ENCODE measurements at regions not wholly inside any gene's neighbourhood (a gene's known extent, or its start where the extent isn't known, plus 50 kb on each side); places are given as distances from the start of the nearest gene placed in this dataset.

DNA sequence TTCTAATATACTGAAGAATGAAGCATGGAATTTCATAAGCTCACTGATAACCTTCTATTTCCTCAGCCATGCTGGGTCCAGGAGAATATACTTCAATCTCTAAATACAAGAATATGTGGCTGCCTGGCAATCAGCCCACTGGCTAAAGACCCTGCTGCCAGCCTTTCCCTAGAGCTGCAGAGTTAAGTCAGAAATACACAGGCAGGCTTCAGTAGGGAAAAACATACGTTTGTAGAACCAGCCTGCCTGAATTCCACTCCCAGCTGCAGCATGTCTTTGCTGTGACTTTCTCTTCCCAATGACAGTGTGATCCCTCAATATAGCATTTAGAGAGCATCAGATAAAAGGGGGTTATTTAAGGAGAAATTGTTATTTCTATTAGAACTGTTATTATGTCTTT, 289.1 kb downstream of the PCDH19 start:
- DNase-seq (ENCODE audit: low spot score), result no peak

DNA sequence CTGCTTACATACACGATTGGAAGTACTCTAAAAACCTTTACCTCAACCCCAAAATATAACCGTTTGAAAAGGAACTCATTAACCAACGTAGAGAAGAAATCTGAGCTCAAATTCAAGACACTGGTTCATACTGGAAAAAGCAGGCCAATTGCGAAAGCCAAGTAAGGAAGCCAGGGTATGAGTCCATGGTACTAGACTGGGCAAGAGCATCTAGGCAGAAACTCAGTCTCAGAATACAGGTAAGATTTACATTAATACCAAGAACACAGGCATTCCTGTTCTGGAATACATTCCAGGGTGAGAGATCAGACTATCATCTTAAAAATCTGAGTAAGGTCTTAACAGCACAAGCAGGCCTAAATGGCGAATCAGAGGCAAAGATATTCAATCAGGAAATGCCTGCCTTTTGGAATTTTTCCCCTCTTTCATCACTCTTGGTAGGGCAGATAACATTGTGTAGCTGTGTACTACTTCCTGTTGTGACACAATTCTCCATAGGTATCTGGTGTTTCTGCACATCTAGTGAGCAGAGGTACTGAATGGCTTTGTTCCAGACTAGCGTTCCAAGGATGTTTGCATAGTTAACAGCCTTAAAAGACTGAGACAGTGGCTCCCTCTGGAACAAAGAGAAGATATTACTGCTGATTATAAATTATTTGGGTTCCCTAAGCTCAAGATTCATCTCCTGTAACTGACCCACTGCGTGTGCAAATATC, 311.3 kb downstream of the PCDH19 start:
- DNase-seq (ENCODE audit: low spot score), result peak; percentile 24

DNA sequence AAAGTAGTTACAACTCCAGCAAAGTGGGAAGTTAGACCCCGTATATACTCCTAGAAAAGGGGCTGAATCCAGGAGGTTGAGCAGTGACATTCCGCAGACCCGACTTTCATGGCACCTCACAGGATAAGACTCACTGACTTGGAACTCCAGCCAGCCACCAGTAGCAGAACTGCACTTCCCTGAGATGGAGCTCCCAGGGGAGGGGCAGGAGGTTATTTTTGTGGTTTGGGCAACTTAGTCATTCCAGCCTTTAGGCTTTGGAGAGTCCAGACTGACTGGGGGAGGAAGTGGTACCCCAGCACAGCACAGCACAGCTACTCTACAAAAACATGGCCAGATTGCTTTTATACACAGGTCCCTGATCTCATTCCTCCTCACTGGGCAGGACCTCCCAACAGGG, 319.1 kb downstream of the PCDH19 start:
- peak; percentile 44 for DNase-seq (ENCODE audit: low spot score)

DNA sequence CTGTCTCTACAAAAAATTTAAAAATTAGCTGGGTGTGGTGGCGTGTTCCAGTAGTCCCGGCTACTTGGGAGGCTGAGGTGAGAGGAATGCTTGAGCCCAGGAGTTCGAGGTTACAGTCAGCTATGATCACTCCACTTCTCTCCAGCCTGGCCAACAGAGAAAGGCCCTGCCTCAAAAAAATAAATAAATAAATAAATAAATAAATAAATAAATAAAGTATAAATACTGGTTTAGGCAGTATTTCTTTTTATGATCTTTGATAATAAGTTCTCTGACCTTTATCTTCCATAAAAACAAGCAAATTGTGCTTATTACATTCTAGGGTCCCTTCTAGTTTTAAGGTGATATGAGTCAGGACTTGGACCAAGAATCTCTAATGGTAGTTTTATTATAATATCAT, 320.3 kb downstream of the PCDH19 start:
- DNase-seq (ENCODE audit: low spot score), result no peak

DNA sequence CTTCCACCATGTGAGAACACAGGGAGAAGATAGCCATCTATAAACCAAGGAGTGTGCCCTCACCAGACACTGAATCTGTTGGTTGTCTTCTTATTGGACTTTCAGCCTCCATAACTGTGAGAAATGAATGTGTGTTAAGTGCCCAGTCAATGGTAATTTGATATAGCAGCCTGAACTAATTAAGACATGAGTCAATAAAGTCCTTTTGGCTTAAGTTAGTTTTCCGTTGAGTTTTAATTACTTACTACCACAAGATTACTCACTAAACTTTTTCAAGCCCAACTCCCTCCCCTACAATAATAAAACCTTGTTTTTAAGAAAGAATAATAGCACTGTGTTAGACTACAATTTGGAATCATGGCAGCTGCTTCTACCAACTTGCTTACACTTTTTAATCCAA, 324.2 kb downstream of the PCDH19 start:
- no peak for DNase-seq (ENCODE audit: low spot score)

DNA sequence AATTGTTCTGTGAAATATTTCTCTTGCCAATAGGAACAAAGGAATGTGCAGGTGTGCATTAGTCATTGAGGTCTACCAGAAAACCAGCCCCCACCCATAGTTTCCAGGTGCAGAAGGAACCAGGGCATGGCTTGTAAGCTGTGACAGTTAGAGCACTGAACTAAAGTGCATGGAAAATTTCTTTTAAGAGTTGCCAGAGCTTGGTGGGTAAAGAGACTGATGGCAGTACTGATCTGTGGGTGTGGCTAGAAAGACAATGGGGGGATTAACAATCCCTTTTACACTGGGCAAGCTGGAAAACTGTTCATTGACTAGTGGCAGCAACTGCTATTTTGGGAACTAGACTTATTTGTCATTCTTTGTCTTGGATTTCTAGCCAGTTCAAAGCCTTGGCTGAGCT, 326.9 kb downstream of the PCDH19 start:
- no peak for DNase-seq (ENCODE audit: low spot score)

DNA sequence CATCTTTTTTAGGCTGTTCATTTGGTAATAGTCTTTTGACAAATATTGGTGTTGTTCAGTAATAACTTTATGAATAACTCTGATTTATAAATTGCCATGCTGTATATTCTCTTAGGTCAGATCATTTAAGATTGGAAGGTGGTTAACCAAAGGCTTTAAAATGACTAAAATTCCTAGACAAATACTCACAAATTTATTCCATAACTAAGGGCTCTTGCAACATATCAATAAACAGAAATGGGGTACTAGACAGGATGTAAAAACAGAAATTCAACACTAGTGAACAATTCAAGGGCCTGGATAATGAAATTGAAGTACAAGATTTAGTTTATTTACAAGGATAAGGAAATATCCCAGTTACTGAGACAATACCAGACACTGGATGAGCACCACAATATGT, 328.6 kb downstream of the PCDH19 start:
- DNase-seq (ENCODE audit: low spot score), result no peak

DNA sequence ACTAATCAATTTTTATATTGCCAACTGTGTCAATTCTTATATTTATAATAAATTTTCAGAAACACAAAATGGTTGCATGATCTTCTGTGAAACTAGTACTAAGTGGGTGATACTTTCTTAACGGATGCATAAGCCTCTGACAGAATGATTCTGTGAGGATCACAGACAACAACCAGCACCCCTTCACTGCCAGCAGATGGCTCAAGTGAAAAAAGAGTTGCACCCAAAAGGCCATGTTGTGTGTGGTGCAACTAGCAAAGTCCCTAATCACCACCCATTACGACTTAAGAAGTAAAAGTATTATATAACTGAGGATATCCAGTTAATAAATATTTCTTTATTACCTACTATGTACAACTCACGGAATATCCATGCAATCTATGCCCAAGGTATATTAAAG, 334.0 kb downstream of the PCDH19 start:
- DNase-seq (ENCODE audit: low spot score), result no peak

DNA sequence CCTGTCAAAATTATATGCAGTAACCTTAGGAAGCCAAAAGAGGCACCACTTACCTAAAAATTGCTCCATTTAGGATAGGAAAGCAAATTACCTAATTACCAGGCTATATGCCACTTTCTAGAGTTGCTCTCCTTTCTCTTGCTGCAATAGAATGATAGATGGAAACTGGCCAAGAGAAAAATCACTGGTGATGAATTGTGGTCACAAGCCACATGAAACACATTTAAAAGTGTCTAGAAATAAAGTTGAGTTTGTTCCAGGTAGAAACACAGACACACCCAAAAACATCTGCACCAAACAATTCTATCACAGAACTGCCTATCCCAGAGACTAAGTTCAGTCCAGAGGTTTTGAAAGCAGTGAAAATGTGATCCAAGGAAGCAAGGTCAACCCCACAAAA, 337.7 kb downstream of the PCDH19 start:
- DNase-seq (ENCODE audit: low spot score), result peak; percentile 4

DNA sequence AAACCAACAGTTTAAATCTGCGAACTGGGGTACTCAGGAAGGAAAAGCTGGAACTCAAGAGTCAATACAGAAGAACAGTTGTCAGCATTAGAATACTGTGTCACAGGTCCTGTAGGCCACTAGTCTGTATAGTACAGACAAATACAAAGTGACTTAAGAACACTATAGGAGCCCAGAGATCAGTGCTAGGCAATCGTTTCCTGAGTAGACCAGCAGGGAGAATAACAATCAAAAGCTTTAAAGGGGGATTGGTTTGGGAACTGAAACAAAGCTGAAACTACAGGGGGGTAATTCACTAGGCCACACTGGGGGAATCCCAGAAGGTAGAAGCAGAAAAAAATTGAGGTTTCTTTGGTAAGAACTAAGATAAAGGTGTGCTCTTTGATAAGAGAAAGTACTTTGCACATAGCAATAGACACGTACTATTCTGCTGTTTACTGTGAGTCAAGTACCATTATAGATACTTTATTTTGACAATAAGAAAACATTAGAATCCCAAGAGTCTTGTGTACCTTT, 339.7 kb downstream of the PCDH19 start:
- no peak for DNase-seq (ENCODE audit: low spot score)

DNA sequence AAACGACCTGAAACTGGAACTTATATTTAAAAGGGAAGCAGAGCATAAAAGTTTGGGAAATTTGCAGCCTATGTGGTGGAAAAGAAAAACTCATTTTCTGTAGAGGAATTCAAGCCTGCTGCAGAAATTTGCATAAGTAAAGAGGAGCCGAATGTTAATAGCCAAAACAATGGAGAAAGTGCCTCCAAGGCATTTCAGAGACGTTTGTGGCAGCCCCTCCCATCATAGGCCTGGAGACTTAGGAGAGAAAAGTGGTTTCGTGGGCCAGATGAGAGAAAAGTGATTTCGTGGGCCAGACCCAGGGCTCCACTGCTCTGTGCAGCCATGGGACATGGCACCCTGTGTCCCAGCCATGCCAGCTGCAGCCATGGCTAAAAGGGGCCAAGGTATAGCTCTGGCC, 361.9 kb downstream of the PCDH19 start:
- DNase-seq (ENCODE audit: low spot score), result no peak
